OCI-LY3 (cell line): ENCODE measurements at regions not wholly inside any gene's neighbourhood (a gene's known extent, or its start where the extent isn't known, plus 50 kb on each side); places are given as distances from the start of the nearest gene placed in this dataset.

Experiments
- CTCF ChIP-seq: fragments of 200-600, 300-600 bp; sonication (generic); IDR thresholded peaks from 2 replicates; pipeline ENCODE4 v1.5.1; 2014; ENCODE audit warnings: antibody characterized with exemption, low read length, low read depth
- EZH2phosphoT487 ChIP-seq: fragments of 200-600 bp; shearing (Covaris generic); IDR thresholded peaks from 2 replicates; pipeline ENCODE4 v1.6.1; 2018; ENCODE audit warnings: antibody characterized with exemption, mixed run types, low read depth

DNA sequence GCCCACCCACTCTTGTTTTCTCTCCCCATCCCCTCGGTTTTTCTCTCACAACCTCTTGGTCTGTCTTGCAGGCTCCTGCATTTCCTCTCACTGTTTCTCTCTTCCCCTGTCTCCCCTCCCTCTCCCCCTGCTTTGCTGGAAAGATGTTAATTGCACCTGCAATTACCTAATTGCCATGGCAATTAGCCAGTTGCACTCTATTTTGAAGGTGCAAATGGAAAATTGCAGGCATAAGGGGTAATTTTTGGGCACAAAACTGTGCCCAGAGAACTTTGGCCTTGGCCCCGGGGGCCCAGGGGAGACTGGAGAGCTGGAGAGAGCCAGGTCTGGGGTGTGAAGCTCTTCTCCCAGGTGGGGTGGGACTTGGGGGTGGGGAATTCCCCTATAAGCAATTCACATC is 164.5 kb upstream of the TLE3 start:
- TF ChIP-seq CTCF (no peak), EZH2phosphoT487 (no peak)
